ENCODE measurements at regions not wholly inside any gene's neighbourhood (a gene's known extent, or its start where the extent isn't known, plus 50 kb on each side); places are given as distances from the start of the nearest gene placed in this dataset.

- no peak for DNase-seq (ENCODE audit: low spot score)
- in situ Hi-C loops (cut with HindIII; ENCODE audit: low sequenced_read_pairs), result no loop called here
Measured at GRCh38 chr2:12381543-12382325, 335.0 kb upstream of the TRIB2 start.

DNA sequence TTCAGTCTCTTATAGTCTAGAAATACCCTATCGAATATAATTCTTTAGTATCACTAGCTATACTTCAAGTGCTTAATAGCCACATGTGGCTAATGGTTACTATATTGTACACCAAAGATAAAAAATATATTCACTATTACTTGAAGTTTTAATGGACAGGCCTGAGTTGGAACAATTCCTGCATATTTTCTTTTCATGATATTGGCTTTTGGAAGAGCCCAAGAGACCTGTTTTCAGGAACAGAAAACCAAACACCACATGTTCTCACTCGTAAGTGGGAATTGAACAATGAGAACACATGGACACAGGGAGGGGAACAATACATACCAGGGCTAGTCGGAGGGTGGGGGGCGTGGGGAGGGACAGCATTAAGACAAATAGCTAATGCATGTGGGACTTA, 334.4 kb upstream of the TRIB2 start:
- DNase-seq (ENCODE audit: low spot score), result no peak
- in situ Hi-C loops (cut with HindIII; ENCODE audit: low sequenced_read_pairs), result no loop called here

GRCh38 chr2:12389344-12390045, 327.2 kb upstream of the TRIB2 start:
- in situ Hi-C loops (cut with HindIII; ENCODE audit: low sequenced_read_pairs), result no loop called here
- no peak for DNase-seq (ENCODE audit: low spot score)

DNA sequence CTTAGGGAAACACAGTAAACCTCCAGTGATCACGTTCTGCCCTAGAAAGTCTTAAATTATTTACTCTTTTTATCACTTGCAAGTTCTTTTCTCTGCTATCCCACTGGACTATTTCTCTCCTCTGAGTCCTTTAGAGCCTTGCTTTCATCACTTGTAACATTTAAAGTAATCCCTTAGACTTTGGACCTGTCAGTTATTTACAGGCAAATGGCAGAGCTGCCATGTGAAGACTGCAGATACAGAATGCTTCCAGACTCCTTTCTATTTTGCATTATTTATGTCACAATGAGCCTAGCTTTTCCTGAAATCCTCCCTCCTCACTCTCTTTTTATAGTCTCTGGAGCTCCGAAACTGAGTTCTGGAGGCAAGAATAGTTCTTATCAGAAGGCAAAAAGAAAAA, 325.6 kb upstream of the TRIB2 start:
- no peak for DNase-seq (ENCODE audit: low spot score)

DNA sequence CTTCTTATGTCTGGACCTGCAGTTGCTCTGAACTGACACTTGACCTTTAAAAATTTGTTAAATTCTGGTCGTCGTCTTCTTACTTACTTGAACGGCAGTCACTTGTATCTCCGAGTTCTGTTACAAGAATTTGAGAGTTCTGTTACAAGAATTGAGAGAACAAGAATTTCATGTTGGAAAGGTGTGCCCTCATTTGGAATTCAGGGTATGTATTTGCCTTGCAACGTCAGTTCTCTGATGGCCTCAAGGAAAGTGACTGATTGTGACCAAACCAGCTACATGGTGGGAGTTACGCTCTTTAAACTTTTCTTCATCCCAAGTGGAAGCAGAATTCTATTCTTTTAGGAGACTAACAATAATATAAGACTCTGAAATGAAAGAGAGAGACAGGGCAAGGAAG, 320.0 kb upstream of the TRIB2 start:
- DNase-seq (ENCODE audit: low spot score), result no peak
- in situ Hi-C loops (cut with HindIII; ENCODE audit: low sequenced_read_pairs), result no loop called here

More for the DNA sequence above, 325.6 kb upstream of the TRIB2 start:
- in situ Hi-C loops (cut with HindIII; ENCODE audit: low sequenced_read_pairs), result no loop called here

DNA sequence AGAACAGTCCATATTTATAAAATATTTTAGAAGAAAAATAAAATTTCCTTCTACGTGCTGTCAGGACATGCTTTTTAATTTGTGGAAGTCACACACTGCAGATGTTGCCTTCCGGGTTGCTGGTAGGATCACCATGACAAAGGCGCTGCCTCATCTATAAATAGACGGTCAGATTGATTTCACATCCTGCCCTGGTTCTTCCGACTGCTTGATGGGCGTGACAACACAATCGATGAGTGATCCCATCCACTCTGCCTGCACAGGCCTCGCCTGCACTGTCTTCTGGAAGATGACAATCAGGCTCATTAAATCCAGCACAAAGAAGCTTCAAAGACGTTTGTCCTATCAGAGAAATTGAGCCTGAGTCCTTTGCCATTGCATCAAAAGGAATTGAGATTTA, 318.9 kb upstream of the TRIB2 start:
- in situ Hi-C loops (cut with HindIII; ENCODE audit: low sequenced_read_pairs), result no loop called here
- no peak for DNase-seq (ENCODE audit: low spot score)

- DNase-seq (ENCODE audit: low spot score), result no peak
- in situ Hi-C loops (cut with HindIII; ENCODE audit: low sequenced_read_pairs), result no loop called here
Measured at GRCh38 chr2:12399240-12399639, 317.5 kb upstream of the TRIB2 start.

DNA sequence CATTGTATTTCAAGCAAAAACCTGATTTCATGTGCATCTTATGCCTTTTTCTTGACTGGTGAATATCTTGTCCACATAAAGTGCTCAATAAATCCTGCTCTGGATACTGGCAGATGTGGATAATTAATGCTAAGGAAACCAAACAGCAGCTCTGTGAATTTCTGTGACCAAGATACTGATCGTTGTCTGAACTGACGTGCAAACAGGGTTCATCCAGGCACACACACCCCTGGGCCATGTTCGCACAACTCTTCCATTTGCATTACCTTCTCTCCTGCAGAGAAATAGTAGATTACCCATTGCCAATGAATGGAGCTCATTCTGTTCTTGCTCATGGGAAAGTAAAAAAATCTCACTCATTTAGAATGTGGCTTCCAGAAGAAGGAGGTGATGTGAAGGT, 316.2 kb upstream of the TRIB2 start:
- in situ Hi-C loops (cut with HindIII; ENCODE audit: low sequenced_read_pairs), result no loop called here
- DNase-seq (ENCODE audit: low spot score), result no peak

- DNase-seq (ENCODE audit: low spot score), result no peak
- in situ Hi-C loops (cut with HindIII; ENCODE audit: low sequenced_read_pairs), result no loop called here
Measured at GRCh38 chr2:12402440-12403139, 314.1 kb upstream of the TRIB2 start.

GRCh38 chr2:12404497-12404896, 312.2 kb upstream of the TRIB2 start:
- in situ Hi-C loops (cut with HindIII; ENCODE audit: low sequenced_read_pairs), result no loop called here
- no peak for DNase-seq (ENCODE audit: low spot score)

DNA sequence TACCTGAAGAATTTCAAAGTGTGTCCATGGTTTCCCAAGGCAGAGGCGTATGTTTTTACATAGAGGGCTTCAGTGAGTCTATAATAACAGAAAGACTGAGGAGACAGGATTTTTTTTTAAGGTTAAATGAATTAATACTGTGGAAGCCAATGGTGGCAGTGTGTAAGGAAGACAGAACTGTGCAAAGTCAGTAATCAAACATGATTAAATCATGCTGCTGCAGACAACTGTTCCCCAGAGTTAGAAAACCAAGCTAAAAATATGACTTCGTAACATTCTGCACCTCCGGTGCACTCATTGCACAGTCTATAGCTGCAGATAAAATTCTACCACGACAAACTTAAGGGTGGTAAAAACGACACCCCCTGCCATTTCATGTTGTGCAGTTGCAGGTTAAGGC, 309.6 kb upstream of the TRIB2 start:
- in situ Hi-C loops (cut with HindIII; ENCODE audit: low sequenced_read_pairs), result no loop called here

GRCh38 chr2:12412898-12413305, 303.8 kb upstream of the TRIB2 start:
- DNase-seq (ENCODE audit: low spot score), result no peak
- in situ Hi-C loops (cut with HindIII; ENCODE audit: low sequenced_read_pairs), result no loop called here

More for the DNA sequence above, 309.6 kb upstream of the TRIB2 start:
- no peak for DNase-seq (ENCODE audit: low spot score)

DNA sequence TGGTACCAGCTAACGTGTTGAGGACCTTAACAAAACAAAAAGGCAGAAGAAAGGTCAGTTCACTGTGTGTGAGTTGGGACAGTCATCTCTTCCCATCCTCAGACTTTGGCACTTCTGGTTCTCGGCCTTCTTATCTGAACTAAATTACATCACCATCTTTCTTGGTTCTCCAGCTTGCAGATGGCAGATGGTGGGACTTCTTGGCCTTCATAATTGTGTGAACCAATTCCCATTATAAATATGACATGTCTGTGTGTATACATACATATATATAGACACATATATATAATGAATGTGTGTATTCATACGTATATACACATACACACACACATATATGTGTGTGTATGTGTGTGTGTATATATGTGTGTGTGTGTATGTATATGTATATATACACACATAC, 301.2 kb upstream of the TRIB2 start:
- in situ Hi-C loops (cut with HindIII; ENCODE audit: low sequenced_read_pairs), result no loop called here
- no peak for DNase-seq (ENCODE audit: low spot score)

- no peak for DNase-seq (ENCODE audit: low spot score)
- in situ Hi-C loops (cut with HindIII; ENCODE audit: low sequenced_read_pairs), result no loop called here
Measured at GRCh38 chr2:12416600-12416999, 300.1 kb upstream of the TRIB2 start.

DNA sequence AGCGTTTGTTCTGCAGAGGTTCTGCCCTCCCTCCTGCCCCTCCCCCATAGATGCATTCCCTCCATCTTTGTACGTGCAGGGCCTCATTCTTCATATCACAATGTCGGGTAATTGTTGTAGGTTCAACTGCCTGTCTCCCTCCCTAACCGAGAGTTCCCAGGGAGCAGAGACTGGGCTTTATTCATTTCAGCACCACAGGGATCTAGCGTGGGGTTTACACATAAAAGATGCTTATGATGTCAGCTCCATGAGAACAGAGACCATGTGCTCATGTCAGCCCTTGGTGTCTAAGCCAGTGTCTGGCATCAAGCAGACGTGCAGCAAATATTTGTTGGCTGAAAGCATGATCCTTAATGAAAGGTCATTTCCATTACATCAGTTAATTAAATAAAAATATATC, 298.9 kb upstream of the TRIB2 start:
- in situ Hi-C loops (cut with HindIII; ENCODE audit: low sequenced_read_pairs), result no loop called here
- no peak for DNase-seq (ENCODE audit: low spot score)

- no peak for DNase-seq (ENCODE audit: low spot score)
- in situ Hi-C loops (cut with HindIII; ENCODE audit: low sequenced_read_pairs), result no loop called here
Measured at GRCh38 chr2:12419803-12420202, 296.9 kb upstream of the TRIB2 start.

GRCh38 chr2:12421046-12421445, 295.7 kb upstream of the TRIB2 start:
- in situ Hi-C loops (cut with HindIII; ENCODE audit: low sequenced_read_pairs), result no loop called here
- DNase-seq (ENCODE audit: low spot score), result no peak

DNA sequence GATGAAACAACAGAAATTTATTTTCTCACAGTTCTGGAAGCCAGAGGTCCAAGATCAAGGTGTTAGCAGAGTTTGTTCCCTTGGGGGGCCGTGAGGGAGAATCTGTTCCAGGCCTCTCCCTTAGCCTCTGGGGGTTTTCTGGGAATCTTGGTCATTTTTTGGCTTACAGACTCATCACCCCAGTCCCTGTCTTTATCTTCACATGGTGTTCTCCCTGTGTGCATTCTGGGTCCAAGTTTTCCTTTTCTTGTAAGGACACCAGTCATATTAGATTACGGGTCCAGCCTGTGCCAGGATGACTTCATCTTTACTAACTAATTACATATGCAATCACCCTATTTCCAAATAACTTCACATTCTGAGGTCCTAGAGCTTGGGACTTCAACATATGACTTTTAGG, 292.5 kb upstream of the TRIB2 start:
- DNase-seq (ENCODE audit: low spot score), result no peak
- in situ Hi-C loops (cut with HindIII; ENCODE audit: low sequenced_read_pairs), result no loop called here

- in situ Hi-C loops (cut with HindIII; ENCODE audit: low sequenced_read_pairs), result no loop called here
- DNase-seq (ENCODE audit: low spot score), result no peak
Measured at GRCh38 chr2:12424809-12425208, 291.9 kb upstream of the TRIB2 start.

DNA sequence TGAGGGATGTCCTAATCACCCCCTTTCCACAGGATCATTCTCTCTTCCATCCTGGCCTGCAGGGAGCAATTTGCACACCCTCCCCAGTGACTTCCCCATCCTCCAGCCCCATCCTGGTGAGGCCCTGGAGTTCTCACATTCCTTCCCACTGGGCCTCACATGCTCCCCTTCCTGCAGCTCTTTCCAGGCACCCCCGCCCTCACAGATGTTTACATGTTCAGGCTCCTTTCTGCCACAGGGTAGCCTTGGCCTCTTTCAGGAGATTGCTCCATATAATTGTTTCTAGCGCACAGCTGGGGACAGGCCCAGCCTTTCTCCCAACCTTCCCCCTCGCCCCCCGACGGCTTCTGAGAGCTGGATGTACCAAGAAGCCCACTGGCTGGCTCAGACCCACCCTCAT, 288.4 kb upstream of the TRIB2 start:
- in situ Hi-C loops (cut with HindIII; ENCODE audit: low sequenced_read_pairs), result no loop called here
- DNase-seq (ENCODE audit: low spot score), result no peak

Measured in G401 (cell line).